Brain pericyte (primary cell): ENCODE measurements at regions not wholly inside any gene's neighbourhood (a gene's known extent, or its start where the extent isn't known, plus 50 kb on each side); places are given as distances from the start of the nearest gene placed in this dataset.

ENCODE experiments used
- DNase-seq: peaks from one replicate; pipeline ENCODE4 v3.0.0-alpha.2; 2012; ENCODE audit warnings: low read depth, low spot score

DNA sequence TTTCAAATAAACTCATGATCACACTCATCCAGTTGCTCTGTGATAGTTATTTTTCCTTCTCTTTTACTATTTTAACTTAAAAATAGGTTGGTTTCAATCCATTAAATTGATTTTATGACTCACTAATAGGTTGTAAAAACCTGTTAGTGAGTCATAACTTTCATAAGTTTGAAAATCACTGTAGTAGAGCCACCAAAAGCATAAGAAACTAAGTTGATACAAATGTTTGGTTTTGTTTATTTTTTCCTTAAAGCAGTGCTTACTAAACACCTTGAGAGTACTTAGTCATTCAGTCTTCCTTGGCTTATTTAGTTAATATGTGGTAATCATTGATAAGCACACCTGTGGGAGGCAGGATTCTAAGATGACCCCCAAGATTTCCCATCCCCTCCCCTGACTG is 312.1 kb upstream of the MAN1A1 start:
- no peak for DNase-seq

DNA sequence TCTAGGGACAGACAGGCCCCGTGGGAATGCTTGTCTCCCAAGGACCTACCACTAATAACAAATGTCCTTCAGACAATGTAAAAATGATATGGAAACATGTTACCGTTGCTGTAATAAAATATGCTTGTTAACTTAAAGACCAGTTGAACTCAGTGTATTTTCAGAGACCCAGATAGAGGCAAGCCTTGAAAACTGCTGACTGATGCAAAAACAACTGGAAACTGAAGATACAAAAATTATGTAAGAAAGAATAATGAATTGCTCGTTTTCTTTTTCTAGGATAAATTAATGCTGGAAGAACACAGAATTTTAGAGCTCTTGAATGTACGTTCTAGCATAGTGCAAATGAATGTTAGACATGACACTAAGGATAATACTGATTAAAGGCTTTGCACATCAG is 311.5 kb upstream of the MAN1A1 start:
- DNase-seq, result no peak

DNA sequence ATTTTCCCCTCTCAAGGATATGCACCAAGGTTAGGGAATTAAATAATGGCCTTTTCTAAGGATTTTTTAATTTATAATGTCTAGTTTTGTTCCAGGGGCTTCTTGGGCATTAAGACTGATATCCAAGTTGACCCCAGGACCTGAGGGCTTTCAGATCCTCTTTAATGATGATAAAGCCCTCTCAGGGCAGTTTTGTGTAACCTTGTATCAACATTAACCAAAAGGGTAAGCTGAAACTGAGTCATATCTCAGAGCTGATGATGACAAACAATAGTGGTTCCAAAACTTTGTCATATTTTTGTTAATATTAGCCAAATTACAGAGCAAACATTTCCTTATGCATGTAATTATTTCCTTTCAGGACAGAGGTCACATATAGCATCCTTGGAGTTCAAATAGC is 309.4 kb upstream of the MAN1A1 start:
- DNase-seq, result no peak

DNA sequence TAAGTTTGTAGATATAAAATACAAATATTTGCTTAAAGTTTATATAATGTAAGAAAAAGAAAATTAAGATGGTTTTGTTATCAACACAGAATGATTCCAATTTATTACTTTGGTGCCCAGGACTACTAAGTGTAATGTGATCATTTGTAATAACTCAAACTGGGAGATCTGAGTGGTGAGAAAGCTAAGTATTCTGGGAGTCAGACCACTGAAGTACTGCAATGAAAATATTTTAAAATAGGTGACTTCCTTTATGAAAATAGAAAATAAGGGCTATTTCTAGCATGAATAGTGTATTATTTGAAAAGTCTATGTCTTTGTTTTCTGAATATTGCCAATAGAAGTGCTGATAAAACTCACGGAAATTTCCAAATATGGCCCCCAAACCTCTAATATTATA is 305.6 kb upstream of the MAN1A1 start:
- DNase-seq, result no peak

DNA sequence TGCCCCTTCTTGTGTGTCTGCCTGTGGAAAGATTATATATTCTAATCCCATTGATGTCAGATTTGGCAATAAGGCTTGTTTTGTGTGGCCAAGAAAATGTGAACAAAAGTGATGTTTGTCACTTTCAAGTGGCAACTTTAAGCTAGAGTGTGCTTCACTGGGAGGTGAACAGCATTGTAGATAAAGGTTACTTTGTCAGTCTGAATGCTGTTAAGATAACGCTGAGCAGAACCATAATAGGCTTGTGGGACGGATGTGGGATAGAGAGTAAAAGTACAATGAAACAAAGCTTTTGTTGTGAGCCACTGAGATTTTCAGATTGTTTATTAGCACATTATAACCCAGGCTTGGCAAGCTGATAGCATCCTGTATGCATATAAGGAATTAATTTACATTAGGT is 303.8 kb upstream of the MAN1A1 start:
- no peak for DNase-seq

DNA sequence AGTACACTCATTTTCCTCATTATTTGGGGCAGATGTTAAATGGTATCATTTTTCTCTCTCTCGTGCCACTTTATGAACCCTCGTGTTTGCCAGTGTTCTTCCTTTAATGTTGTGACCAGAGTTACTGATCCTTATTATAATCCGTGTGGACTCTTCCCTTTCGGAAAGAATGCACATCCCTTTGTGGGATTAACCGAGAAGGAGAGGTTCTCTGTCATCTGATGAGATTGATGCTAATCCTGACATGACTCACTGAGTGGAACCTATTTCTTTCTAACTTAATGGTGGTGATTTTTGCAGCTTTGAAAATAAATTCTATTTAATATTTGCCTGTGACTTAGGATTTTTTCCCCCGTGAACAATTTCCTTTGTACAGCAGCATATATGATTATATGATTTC is 300.0 kb upstream of the MAN1A1 start:
- DNase-seq, result no peak

DNA sequence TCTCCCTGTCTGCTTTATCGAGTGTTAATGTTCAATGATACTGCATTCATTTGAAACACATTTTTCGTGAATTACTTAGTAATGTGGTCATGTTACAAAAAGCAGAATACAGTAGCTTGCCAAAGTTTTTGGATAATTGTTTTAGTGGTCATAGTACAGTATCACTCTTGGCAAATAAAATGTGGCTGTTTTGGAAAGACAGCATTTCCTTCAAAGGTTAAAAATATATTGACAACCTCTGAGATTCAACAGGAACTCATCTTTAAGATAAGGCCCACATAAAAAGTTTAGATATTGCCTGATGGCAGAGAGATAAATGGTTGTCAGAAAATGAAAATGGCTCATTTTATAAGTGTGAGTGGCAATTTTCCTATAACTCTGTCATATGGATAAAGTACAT is 297.7 kb upstream of the MAN1A1 start:
- no peak for DNase-seq

DNA sequence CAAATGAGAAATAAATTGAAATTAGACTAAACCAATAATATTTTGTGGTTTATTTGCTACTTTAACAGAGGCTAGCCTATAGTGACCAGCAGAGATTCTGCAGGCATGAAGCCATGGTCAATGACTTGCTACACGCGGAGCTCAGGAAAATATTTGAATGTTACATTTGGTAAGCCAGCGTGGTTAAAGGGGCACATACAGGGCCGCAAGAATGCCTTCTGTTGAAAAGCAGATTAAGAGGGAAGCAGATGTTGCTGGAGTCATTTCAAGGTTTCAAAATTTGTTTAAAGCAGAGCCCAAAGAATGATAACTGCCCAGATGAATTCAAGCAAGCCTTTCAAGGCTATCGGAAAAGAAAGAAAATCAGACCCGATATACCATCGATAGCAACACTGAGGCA is 294.3 kb upstream of the MAN1A1 start:
- DNase-seq, result no peak

DNA sequence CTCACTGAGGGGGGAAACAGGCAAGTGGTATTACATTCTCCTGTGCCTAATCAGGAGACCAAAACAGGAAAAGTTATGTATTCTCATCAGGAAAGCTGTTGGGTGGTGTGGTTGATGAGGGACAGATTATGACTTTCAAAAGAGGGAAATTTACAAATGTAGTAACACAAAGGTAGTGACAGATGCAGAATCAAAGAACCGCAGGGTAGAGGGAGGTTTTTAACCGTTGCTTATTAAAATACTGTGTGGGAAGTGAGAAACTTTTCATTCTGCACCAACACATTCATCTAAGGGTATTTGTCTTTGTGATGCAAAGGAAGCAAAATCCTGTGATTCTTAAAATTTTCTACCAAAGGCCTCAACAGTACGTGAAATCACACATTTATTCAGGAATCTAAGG is 288.2 kb upstream of the MAN1A1 start:
- DNase-seq, result no peak

DNA sequence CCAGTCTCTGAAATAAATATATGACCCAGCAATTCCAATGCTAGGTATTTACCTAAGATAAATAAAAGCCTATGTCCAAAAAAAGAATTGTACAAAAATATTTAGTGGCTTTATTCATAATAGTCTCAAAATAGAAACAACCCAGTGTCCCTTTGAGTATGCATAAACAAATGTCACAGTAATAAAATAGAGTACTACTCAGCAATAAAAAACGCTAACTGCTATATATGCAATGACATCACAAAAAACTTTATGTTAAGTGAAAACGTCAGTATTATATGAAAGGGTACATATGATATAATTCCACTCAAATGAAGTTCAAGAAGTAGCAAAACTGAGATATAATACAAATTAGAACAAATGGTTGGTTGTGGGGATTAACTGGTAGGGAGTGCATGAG is 286.5 kb upstream of the MAN1A1 start:
- DNase-seq, result no peak

DNA sequence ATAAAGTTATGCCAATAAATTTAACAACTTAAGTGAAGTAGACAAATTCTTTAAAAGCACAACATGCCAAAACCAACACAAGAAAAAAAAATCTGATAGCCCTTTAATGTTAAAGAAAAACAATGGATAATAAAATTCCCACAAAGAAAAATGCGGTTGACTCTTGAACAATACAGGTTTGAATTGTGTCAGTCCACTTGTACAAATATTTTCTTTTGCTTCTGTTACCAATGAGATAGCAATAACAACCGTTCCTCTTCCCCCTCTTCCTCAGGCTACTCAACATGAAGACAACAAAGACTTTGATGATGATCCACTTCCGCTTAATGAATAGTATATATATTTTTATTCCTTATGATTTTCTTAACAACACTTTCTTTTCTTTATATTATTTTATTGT is 283.9 kb upstream of the MAN1A1 start:
- peak; percentile 16 for DNase-seq

DNA sequence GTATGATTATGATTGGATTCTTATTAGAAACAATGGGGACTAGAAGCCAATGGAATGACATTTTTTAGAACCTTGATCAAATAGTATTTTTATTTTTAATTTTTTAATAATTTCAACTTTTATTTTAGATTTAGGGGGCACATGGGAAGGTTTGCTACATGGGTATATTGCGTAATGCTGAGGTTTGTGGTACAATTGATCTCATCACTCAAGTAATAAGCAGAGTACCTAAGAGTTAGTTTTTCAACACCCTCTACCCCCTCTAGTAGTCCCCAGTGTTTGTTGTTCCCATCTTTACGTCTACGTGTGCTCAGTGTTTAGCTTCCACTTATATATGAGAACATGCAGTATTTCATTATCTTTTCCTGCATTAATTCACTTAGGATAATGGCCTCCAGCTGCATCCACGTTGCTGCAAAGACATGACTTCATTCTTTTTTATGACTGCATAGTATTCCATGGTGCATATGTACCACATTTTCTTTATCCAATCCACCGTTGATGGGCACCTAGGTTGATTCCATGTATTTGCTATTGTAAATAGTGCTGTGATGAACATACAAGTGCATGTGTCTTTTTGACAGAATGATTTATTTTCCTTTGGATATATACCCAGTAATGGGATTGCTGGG is 281.1 kb upstream of the MAN1A1 start:
- no peak for DNase-seq

DNA sequence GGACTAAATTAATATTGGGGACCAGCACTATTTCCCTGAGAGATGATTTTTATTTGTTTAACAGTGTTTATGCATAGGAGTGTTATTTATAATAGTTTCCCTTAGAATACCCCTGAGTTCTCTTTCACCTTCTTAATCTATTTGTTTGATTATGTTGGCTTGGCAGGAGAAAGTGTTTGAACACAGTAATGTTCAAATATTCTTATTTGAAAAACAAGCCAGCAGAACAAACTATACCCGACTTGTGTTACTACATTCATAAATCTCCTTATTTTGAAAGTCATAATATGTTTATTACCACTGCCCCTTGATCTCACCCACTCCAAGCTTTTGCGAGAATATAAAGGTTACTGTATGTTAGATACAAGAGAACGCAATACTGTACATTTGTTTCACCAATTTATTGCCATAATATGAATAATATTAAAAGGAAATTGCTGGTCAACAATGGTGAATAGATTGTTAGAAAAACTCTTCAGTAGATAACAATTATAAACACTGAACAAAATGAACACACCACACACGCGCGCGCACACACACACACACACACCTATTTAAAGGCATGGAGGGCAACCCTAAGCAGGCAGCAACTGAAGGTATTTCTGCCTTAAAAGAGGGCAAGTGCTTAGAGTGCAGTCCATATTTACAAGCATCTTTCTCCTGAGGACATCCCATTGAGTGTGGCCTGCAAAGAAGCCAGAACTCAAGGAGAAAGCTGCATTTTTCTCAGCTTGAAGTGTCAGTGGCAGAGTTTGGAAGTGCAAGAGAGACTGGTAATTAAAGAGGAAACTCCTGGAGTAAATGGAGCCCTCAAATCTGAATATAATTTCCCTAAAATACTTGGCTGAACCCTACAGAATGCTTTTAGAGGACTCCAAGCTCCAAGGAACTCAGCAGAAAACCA is 279.4 kb upstream of the MAN1A1 start:
- DNase-seq, result no peak

DNA sequence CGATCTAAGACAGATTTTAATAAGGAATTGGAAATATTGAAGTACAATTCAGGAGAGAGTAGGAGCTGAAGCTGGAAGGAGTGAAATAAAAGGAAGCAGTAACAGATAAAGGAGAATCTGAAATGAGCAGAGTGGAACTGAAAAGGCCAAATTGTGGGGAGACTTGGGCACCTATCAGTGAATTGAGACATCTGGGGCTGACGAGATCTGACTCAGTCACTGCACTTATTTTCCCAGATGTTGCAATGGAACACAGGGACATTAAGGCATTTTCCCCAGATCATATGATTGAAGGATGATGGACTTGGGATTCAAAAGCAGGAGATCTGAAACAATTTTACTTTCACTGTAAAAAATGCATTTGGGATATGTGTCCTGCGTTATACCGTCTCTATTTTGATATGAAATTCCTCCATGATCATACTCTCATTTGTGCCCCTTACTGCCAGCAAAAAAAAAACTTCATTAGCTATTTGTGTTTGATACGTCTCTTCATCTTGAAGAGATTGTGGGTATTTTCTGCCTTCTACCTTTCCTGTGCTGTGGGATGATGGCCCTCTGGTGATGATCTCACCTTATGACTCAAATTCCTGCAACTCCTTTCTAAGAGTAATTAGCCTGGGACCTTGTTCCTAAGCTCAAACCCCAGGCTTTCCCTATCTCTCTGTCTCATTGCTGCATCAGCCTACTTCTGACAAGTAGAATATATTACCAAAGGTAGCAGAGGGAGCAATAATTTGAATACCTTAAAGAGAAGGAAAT is 278.5 kb upstream of the MAN1A1 start:
- no peak for DNase-seq

DNA sequence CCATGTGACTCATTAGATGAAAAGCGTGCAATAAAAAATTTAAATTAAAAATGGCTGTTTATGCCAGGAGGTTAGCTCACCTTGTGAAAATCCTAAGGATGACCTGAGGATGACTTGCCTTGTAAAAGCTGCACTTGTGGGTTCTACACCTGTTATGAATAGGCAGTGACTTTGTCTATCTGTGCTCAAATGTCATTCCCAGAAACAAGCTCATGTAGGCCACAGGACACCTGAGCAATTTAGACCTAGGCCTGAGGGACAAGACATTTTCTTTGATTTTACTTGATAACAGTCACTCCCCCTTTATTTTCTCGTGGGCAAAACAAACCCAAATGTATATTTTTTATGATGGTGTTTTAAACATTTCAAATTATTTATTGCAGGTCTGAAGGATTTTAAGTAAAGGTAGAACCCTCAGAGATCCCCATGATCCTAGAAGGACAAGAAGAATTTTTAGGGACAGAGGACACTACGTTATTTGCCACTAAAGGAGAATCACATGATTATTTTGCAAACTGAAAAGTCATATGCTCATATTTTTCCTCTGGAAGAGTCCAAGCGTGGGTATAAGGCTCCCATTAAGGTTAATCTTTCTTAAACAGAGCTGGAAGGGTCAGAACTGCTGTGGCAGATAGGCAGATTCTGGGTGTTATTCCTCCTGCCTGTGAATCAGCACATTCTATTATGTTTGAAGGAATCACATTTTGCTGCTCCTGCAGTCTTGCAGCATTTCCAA is 277.5 kb upstream of the MAN1A1 start:
- no peak for DNase-seq

DNA sequence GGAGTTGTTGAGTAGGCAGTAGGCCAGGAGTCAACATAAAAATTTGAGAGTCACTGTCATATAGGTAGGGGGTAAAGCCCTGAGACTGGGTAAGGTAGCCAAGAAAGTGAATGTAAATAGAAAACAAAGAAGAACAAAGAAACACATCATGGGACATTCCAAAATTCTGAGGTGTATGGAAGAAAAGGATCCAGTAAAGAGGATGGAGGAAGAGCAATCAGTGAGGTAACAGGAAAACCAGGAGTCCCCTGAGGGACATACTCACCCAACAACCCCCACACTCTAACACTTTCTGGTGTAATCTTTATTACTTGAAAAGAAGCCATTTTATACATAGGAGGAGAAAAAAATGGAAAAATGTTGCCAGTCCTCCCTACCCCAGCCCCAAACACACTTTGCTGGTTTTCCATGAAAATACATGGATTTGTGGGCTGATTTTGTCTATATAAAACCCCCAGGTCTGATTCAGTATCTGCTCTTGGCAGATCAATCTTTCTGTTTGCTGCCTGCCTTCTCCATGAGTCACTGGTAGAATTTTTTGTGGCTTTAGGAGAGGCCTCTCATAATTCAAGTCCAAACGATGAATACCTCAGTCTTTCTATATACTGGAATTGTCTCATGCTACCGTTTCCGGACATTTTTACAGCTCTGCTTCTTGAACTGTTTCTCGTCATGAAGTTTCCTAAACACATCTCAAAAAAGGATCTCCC is 271.4 kb upstream of the MAN1A1 start:
- no peak for DNase-seq

DNA sequence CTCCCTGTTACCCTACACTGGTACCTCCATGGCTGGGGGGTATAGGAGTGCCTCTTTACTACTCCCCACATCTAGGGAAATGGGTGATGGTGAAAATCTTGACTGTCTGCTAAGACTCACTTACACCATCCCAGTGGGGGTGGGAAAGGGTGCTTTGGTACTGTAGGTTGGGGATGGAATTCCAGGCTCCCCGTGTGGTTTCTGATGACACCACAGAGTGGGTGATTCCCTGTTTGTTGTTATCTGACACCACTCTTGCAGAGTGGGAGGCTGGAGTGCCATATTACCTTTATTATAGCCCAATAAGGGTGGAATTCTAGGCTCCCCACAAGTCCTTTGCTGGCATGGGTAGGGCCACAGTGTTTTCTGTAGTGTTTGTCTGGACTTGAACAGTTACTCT is 264.6 kb upstream of the MAN1A1 start:
- no peak for DNase-seq

DNA sequence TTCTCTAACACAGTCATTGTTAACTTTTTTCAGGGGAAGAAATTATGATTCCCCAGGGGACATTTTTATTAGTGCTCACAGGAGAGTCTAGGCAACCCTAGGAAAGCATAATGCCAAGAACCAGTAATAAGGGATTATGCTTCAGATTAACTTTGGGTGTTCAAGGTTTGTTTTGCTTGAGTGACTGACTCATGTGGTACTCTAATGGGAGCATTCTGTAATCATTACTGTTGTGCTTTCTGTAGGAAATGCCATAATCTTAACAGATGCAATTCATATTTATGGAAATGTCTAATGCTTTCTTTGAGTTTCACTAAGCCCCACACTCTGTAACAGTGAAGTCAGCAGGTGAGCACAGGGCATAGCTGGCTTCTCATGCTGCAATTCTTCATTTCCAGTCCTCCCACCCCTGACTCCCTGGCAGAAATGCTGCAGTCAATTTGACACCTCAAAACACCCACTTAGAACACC is 263.4 kb upstream of the MAN1A1 start:
- no peak for DNase-seq

DNA sequence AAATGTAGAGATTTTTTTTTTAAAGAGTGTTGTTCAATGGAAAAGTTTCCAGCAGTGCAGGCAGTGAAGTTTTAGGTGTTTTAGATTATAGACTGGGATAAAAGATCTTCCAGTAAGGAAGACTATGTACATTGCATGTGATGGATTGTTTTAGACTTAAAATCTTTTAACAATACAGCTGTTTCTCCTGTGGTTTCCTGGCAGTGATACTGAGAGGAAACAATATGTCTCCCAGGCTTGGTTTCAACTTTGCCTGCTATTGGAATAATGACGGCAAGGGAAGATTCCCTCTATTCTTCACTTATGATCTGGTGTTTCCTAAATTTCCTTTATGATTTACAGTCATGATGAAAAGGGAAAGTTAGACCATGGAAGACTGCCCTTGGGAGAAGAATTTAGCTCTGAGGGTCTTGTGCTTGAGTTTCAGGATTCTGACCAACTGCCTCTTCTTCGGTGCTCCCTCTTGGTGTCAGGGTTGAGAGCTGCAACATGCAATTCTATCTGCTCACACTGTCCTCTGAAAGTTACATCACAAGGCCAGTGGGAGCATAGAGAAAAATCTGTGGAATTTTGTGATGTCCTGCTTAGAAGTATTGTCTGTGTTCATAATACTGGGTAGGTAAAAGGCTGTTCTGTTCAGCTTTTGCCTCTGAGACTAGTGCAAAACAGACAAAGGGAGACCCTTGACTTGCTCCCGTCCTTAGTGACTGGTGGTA is 262.8 kb upstream of the MAN1A1 start:
- no peak for DNase-seq

DNA sequence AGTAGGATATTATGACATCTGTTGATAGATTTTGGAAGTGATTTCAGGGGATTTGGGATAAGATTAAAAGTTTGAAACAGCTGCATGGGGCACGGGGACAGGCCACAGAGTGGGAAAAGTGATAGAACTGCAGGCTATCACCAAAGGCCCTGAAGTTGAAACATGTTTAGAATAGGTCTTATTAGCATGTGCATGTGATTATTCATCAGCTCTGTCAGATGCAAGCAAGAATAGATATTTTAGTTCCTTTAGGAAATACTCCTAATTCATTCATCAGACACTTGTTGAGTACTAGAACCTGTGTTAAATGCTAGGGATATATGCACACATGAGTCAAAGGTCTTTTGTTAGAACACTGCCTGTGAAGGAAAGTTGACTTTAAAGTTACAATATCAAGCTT is 261.2 kb upstream of the MAN1A1 start:
- DNase-seq, result no peak

DNA sequence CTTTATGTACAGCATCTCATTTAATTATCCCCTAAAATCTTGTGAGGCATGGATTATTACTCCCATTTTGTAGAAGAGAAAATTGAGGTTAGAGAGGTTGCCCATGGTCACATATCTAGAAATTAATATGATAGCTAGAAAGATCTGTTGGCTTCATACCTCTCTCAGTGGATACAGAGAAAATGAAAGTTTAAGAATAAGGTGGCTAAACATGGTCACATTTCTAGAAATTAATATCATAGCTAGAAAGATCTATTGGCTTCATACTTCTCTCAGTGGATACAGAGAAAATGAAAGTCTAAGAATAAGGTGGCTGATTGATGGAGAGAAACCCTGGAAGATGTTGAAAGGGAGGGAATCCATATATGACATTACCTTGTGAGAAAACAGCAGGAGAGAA is 260.7 kb upstream of the MAN1A1 start:
- no peak for DNase-seq
